ENCODE measurements at regions not wholly inside any gene's neighbourhood (a gene's known extent, or its start where the extent isn't known, plus 50 kb on each side); places are given as distances from the start of the nearest gene placed in this dataset.

GRCh38 chr16:49216593-49216992, 65.0 kb downstream of the CBLN1 start:
- no peak for DNase-seq (ENCODE audit: low read depth in 1 of 2, low spot score in 1 of 2)

- no peak for DNase-seq (ENCODE audit: low read depth in 1 of 2, low spot score in 1 of 2)
Measured at GRCh38 chr16:49213594-49213993, 68.0 kb downstream of the CBLN1 start.

- DNase-seq (ENCODE audit: low read depth in 1 of 2, low spot score in 1 of 2) = no peak
Measured at GRCh38 chr16:49204191-49204590, 77.4 kb downstream of the CBLN1 start.

GRCh38 chr16:49203361-49203760, 78.3 kb downstream of the CBLN1 start:
- DNase-seq (ENCODE audit: low read depth in 1 of 2, low spot score in 1 of 2) = no peak

- DNase-seq (ENCODE audit: low read depth in 1 of 2, low spot score in 1 of 2) = no peak
Measured at GRCh38 chr16:49201118-49201517, 80.5 kb downstream of the CBLN1 start.

GRCh38 chr16:49200223-49200820, 81.3 kb downstream of the CBLN1 start:
- no peak for DNase-seq (ENCODE audit: low read depth in 1 of 2, low spot score in 1 of 2)

GRCh38 chr16:49195237-49195548, 86.4 kb downstream of the CBLN1 start:
- DNase-seq (ENCODE audit: low read depth in 1 of 2, low spot score in 1 of 2) = no peak

GRCh38 chr16:49194537-49195236, 87.0 kb downstream of the CBLN1 start:
- no peak for DNase-seq (ENCODE audit: low read depth in 1 of 2, low spot score in 1 of 2)

GRCh38 chr16:49193596-49193995, 88.0 kb downstream of the CBLN1 start:
- no peak for DNase-seq (ENCODE audit: low read depth in 1 of 2, low spot score in 1 of 2)

- no peak for DNase-seq (ENCODE audit: low read depth in 1 of 2, low spot score in 1 of 2)
Measured at GRCh38 chr16:49189286-49189685, 92.4 kb downstream of the CBLN1 start.

GRCh38 chr16:49183911-49184310, 97.7 kb downstream of the CBLN1 start:
- no peak for DNase-seq (ENCODE audit: low read depth in 1 of 2, low spot score in 1 of 2)

- DNase-seq (ENCODE audit: low read depth in 1 of 2, low spot score in 1 of 2) = no peak
Measured at GRCh38 chr16:49181791-49182518, 99.7 kb downstream of the CBLN1 start.

GRCh38 chr16:49179714-49180330, 101.8 kb downstream of the CBLN1 start:
- DNase-seq (ENCODE audit: low read depth in 1 of 2, low spot score in 1 of 2) = no peak

GRCh38 chr16:49168126-49168525, 113.5 kb downstream of the CBLN1 start:
- DNase-seq (ENCODE audit: low read depth in 1 of 2, low spot score in 1 of 2) = no peak

GRCh38 chr16:49165025-49165424, 116.6 kb downstream of the CBLN1 start:
- DNase-seq (ENCODE audit: low read depth in 1 of 2, low spot score in 1 of 2) = no peak

- DNase-seq (ENCODE audit: low read depth in 1 of 2, low spot score in 1 of 2) = no peak
Measured at GRCh38 chr16:49161191-49161590, 120.4 kb downstream of the CBLN1 start.

- DNase-seq (ENCODE audit: low read depth in 1 of 2, low spot score in 1 of 2) = no peak
Measured at GRCh38 chr16:49158029-49158642, 123.5 kb downstream of the CBLN1 start.

- no peak for DNase-seq (ENCODE audit: low read depth in 1 of 2, low spot score in 1 of 2)
Measured at GRCh38 chr16:49150341-49150740, 131.3 kb downstream of the CBLN1 start.

- DNase-seq (ENCODE audit: low read depth in 1 of 2, low spot score in 1 of 2) = no peak
Measured at GRCh38 chr16:49148410-49148809, 133.2 kb downstream of the CBLN1 start.

GRCh38 chr16:49140618-49141017, 141.0 kb downstream of the CBLN1 start:
- DNase-seq (ENCODE audit: low read depth in 1 of 2, low spot score in 1 of 2) = no peak

- DNase-seq (ENCODE audit: low read depth in 1 of 2, low spot score in 1 of 2) = no peak
Measured at GRCh38 chr16:49130397-49130796, 151.2 kb downstream of the CBLN1 start.

- no peak for DNase-seq (ENCODE audit: low read depth in 1 of 2, low spot score in 1 of 2)
Measured at GRCh38 chr16:49129935-49130334, 151.7 kb downstream of the CBLN1 start.
